GM23338 (cell line): ENCODE measurements at regions not wholly inside any gene's neighbourhood (a gene's known extent, or its start where the extent isn't known, plus 50 kb on each side); places are given as distances from the start of the nearest gene placed in this dataset.

Experiments used
- ATAC-seq: fragments of 200-7000 bp; cut with Tn5 transposase; 3 replicates; pipeline ENCODE4 v1.9.1; 2020
- DNase-seq: peaks from one replicate; pipeline ENCODE4 v3.0.0-alpha.2; 2015; ENCODE audit warnings: low spot score
- H2AFZ ChIP-seq: fragments of 200-600 bp; sonication (generic); 2 replicates; pipeline ENCODE4 v1.8.0; 2016; ENCODE audit warnings: antibody characterized with exemption, mild to moderate bottlenecking, moderate library complexity
- H3F3A ChIP-seq: fragments of 200-600 bp; sonication (generic); replicated peaks from 2 replicates; pipeline ENCODE4 v1.8.0; 2017; ENCODE audit warnings: antibody characterized with exemption, mixed run types, low read depth
- H3K27ac ChIP-seq: fragments of 200-600 bp; sonication (generic); 2 replicates; pipeline ENCODE4 v1.6.1; 2016; ENCODE audit warnings: low read depth
- H3K27me3 ChIP-seq: fragments of 200-600 bp; sonication (generic); 2 replicates; pipeline ENCODE4 v1.8.0; 2016; ENCODE audit warnings: mild to moderate bottlenecking, mixed run types, moderate library complexity; ENCODE audit not compliant: insufficient read depth
- H3K36me3 ChIP-seq: fragments of 200-600 bp; sonication (generic); 2 replicates; pipeline ENCODE4 v1.8.0; 2016; ENCODE audit warnings: mild to moderate bottlenecking; ENCODE audit not compliant: insufficient read depth
- H3K4me1 ChIP-seq: fragments of 200-600 bp; sonication (generic); 2 replicates; pipeline ENCODE4 v1.8.0; 2016; ENCODE audit warnings: mild to moderate bottlenecking, moderate library complexity; ENCODE audit not compliant: insufficient read depth
- H3K4me2 ChIP-seq: fragments of 200-600 bp; sonication (generic); 2 replicates; pipeline ENCODE4 v1.7.1; 2017; ENCODE audit warnings: mixed run types
- H3K4me3 ChIP-seq: fragments of 200-600 bp; sonication (generic); 2 replicates; pipeline ENCODE4 v1.6.1; 2016; ENCODE audit warnings: mixed run types
- H3K79me2 ChIP-seq: fragments of 200-600 bp; sonication (generic); replicated peaks from 2 replicates; pipeline ENCODE4 v1.8.0; 2017; ENCODE audit warnings: mild to moderate bottlenecking; ENCODE audit not compliant: insufficient read depth
- H3K9me2 ChIP-seq: fragments of 200-600 bp; sonication (generic); 2 replicates; pipeline ENCODE4 v1.8.0; 2017; ENCODE audit not compliant: insufficient read depth
- H4K20me1 ChIP-seq: fragments of 200-600 bp; sonication (generic); replicated peaks from 2 replicates; pipeline ENCODE4 v1.8.0; 2017; ENCODE audit warnings: mild to moderate bottlenecking; ENCODE audit not compliant: insufficient read depth
- H3K27ac Mint-ChIP-seq: 2 replicates; pipeline ENCODE4 v1.8.0; 2020; ENCODE audit warnings: inconsistent platforms, mild to moderate bottlenecking, moderate library complexity, mixed read lengths
- H3K27me3 Mint-ChIP-seq: 3 replicates; pipeline ENCODE4 v1.8.0; 2022; ENCODE audit warnings: low read depth, mild to moderate bottlenecking, moderate library complexity, mixed read lengths, inconsistent platforms; ENCODE audit not compliant: insufficient read depth, poor library complexity
- H3K36me3 Mint-ChIP-seq: 3 replicates; pipeline ENCODE4 v1.8.0; 2021; ENCODE audit warnings: low read depth, mild to moderate bottlenecking, inconsistent platforms, moderate library complexity, mixed read lengths
- H3K4me1 Mint-ChIP-seq: 3 replicates; pipeline ENCODE4 v1.8.0; 2020; ENCODE audit warnings: mild to moderate bottlenecking, inconsistent platforms, mixed read lengths
- H3K4me3 Mint-ChIP-seq: 3 replicates; pipeline ENCODE4 v1.8.0; 2021; ENCODE audit warnings: moderate library complexity, mild to moderate bottlenecking, inconsistent platforms, mixed read lengths
- H3K9me3 Mint-ChIP-seq: 3 replicates; pipeline ENCODE4 v1.8.0; 2020; ENCODE audit warnings: moderate library complexity, mild to moderate bottlenecking, inconsistent platforms, mixed read lengths
- CREB1 ChIP-seq: fragments of 250-450 bp; sonication (Bioruptor Pico); IDR thresholded peaks from 2 replicates; pipeline ENCODE4 v1.5.0; 2020; ENCODE audit warnings: low read depth, mild to moderate bottlenecking, moderate library complexity
- EZH2 ChIP-seq: fragments of 200-600 bp; sonication (generic); IDR thresholded peaks from one replicate; pipeline ENCODE4 v1.8.0; 2017; ENCODE audit warnings: antibody characterized with exemption, mild to moderate bottlenecking, low read depth; ENCODE audit not compliant: unreplicated experiment
- EZH2phosphoT487 ChIP-seq: fragments of 200-600 bp; sonication (generic); IDR thresholded peaks from one replicate; pipeline ENCODE4 v1.8.1; 2018; ENCODE audit warnings: antibody characterized with exemption; ENCODE audit not compliant: unreplicated experiment
- JUNB ChIP-seq: IDR thresholded peaks from one replicate; pipeline ENCODE4 v1.6.1; 2016; ENCODE audit warnings: antibody characterized with exemption; ENCODE audit not compliant: unreplicated experiment
- NANOG ChIP-seq: IDR thresholded peaks from 2 replicates; pipeline ENCODE4 v1.6.1; 2016; ENCODE audit warnings: antibody characterized with exemption, borderline replicate concordance
- POLR2AphosphoS5 ChIP-seq: IDR thresholded peaks from 2 replicates; pipeline ENCODE4 v1.6.1; 2016; ENCODE audit warnings: antibody characterized with exemption, low read depth
- STAT1 ChIP-seq: IDR thresholded peaks from one replicate; pipeline ENCODE4 v1.6.1; 2016; ENCODE audit warnings: antibody characterized with exemption; ENCODE audit not compliant: unreplicated experiment
- ZNF114 ChIP-seq: fragments of 250-450 bp; sonication (Bioruptor Pico); IDR thresholded peaks from 2 replicates; pipeline ENCODE4 v1.5.0; 2020; ENCODE audit warnings: mild to moderate bottlenecking, moderate library complexity
- ZNF331 ChIP-seq: fragments of 250-450 bp; sonication (Bioruptor Pico); IDR thresholded peaks from 2 replicates; pipeline ENCODE4 v1.5.0; 2020; ENCODE audit warnings: low read depth, mild to moderate bottlenecking, moderate library complexity
- TF ChIP-seq, protein P1 (sequence below): IDR thresholded peaks from one replicate; pipeline ENCODE4 v1.6.1; 2018; ENCODE audit warnings: antibody characterized with exemption; ENCODE audit not compliant: unreplicated experiment
- TF ChIP-seq, protein P2 (sequence below): IDR thresholded peaks from 2 replicates; pipeline ENCODE4 v1.6.1; 2016; ENCODE audit warnings: antibody characterized with exemption
- TF ChIP-seq, protein P3 (sequence below), 2 experiments: fragments of 200-600 bp in 1 of 2; sonication (generic) in 1 of 2; conservative IDR thresholded peaks; 2 replicates each; pipeline versions ENCODE4 v1.5.1 to v1.6.1; 2016 to 2017; ENCODE audit warnings: antibody characterized with exemption in 2 of 2, low read depth in 2 of 2, mild to moderate bottlenecking in 2 of 2, moderate library complexity in 1 of 2
- TF ChIP-seq, protein P4 (sequence below): fragments of 250-450 bp; sonication (Bioruptor Pico); IDR thresholded peaks from 2 replicates; pipeline ENCODE4 v1.5.0; 2020; ENCODE audit warnings: mild to moderate bottlenecking, moderate library complexity

DNA sequence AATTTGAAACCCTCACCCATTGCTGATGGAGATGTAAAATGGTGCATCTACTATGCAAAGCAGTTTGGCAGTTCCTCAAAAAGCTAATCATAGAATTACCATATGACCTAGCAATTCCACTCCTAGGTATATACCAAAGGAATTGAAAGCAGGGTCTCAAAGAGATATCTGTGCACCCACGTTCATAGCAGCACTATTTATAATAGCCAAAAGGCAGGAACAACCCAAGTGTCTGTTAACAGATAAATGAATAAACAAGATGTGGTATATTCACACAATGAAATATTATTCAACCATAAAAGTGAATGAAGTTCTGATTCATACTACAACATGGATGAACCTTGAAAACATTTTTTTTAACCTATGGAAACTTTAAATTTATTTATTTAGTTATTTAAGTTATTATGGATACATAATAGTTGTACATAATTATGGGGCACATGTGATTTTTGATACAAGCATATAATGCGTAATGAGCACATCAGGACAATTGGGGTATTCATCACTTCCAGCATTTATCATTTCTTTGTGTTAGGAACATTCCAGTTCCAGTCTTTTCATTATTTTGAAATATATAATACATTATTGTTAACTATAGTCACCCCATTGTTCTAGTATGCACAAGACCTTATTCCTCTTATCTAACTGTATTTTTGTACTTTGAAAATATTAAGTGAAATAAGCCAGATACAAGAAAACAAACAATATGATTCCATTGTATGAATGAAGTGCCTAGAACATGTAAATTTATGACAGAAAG is 205.6 kb upstream of the CNKSR2 start:
- Mint-ChIP-seq H3K4me1 (peaks cover 6% of the 10 kb centered on the region; the same call in 2 of the 3 replicates), H3K9me3 (no peaks in the 10 kb centered on the region), H3K36me3 (no peaks in the 10 kb centered on the region), H3K27ac (no peak overlapping the region), H3K4me3 (no peak overlapping the region), H3K27me3 (no peaks in the 10 kb centered on the region)
- DNase-seq = no peak
- Histone ChIP-seq H3K9me2 (no peaks in the 10 kb centered on the region), H3K4me3 (no peak overlapping the region), H3K27me3 (no peaks in the 10 kb centered on the region), H3K4me1 (peaks cover 8% of the 10 kb centered on the region; the same call in 1 of the 2 replicates), H3K79me2 (no peaks in the 10 kb centered on the region), H3K27ac (no peak overlapping the region), H3K4me2 (no peak overlapping the region), H2AFZ (no peak overlapping the region), H4K20me1 (no peaks in the 10 kb centered on the region), H3K36me3 (no peaks in the 10 kb centered on the region), H3F3A (no peaks in the 10 kb centered on the region)
- ATAC-seq = no peak
- TF ChIP-seq ZNF114 (CRISPR knock-in tag) (no peak), POLR2AphosphoS5 (no peak), JUNB (no peak), CREB1 (CRISPR knock-in tag) (no peak), STAT1 (no peak), ZNF331 (no peak), EZH2 (no peak), EZH2phosphoT487 (no peak), NANOG (no peak)
- TF ChIP-seq, protein P1, sequence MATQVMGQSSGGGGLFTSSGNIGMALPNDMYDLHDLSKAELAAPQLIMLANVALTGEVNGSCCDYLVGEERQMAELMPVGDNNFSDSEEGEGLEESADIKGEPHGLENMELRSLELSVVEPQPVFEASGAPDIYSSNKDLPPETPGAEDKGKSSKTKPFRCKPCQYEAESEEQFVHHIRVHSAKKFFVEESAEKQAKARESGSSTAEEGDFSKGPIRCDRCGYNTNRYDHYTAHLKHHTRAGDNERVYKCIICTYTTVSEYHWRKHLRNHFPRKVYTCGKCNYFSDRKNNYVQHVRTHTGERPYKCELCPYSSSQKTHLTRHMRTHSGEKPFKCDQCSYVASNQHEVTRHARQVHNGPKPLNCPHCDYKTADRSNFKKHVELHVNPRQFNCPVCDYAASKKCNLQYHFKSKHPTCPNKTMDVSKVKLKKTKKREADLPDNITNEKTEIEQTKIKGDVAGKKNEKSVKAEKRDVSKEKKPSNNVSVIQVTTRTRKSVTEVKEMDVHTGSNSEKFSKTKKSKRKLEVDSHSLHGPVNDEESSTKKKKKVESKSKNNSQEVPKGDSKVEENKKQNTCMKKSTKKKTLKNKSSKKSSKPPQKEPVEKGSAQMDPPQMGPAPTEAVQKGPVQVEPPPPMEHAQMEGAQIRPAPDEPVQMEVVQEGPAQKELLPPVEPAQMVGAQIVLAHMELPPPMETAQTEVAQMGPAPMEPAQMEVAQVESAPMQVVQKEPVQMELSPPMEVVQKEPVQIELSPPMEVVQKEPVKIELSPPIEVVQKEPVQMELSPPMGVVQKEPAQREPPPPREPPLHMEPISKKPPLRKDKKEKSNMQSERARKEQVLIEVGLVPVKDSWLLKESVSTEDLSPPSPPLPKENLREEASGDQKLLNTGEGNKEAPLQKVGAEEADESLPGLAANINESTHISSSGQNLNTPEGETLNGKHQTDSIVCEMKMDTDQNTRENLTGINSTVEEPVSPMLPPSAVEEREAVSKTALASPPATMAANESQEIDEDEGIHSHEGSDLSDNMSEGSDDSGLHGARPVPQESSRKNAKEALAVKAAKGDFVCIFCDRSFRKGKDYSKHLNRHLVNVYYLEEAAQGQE = no peak
- TF ChIP-seq, protein P2, sequence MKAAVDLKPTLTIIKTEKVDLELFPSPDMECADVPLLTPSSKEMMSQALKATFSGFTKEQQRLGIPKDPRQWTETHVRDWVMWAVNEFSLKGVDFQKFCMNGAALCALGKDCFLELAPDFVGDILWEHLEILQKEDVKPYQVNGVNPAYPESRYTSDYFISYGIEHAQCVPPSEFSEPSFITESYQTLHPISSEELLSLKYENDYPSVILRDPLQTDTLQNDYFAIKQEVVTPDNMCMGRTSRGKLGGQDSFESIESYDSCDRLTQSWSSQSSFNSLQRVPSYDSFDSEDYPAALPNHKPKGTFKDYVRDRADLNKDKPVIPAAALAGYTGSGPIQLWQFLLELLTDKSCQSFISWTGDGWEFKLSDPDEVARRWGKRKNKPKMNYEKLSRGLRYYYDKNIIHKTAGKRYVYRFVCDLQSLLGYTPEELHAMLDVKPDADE = no peak
- TF ChIP-seq, protein P3, sequence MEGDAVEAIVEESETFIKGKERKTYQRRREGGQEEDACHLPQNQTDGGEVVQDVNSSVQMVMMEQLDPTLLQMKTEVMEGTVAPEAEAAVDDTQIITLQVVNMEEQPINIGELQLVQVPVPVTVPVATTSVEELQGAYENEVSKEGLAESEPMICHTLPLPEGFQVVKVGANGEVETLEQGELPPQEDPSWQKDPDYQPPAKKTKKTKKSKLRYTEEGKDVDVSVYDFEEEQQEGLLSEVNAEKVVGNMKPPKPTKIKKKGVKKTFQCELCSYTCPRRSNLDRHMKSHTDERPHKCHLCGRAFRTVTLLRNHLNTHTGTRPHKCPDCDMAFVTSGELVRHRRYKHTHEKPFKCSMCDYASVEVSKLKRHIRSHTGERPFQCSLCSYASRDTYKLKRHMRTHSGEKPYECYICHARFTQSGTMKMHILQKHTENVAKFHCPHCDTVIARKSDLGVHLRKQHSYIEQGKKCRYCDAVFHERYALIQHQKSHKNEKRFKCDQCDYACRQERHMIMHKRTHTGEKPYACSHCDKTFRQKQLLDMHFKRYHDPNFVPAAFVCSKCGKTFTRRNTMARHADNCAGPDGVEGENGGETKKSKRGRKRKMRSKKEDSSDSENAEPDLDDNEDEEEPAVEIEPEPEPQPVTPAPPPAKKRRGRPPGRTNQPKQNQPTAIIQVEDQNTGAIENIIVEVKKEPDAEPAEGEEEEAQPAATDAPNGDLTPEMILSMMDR (conservative IDR thresholded peaks at IDR 0.05; ENCODE audit: low read depth in 2 of 2) = no peak
- TF ChIP-seq, protein P4, sequence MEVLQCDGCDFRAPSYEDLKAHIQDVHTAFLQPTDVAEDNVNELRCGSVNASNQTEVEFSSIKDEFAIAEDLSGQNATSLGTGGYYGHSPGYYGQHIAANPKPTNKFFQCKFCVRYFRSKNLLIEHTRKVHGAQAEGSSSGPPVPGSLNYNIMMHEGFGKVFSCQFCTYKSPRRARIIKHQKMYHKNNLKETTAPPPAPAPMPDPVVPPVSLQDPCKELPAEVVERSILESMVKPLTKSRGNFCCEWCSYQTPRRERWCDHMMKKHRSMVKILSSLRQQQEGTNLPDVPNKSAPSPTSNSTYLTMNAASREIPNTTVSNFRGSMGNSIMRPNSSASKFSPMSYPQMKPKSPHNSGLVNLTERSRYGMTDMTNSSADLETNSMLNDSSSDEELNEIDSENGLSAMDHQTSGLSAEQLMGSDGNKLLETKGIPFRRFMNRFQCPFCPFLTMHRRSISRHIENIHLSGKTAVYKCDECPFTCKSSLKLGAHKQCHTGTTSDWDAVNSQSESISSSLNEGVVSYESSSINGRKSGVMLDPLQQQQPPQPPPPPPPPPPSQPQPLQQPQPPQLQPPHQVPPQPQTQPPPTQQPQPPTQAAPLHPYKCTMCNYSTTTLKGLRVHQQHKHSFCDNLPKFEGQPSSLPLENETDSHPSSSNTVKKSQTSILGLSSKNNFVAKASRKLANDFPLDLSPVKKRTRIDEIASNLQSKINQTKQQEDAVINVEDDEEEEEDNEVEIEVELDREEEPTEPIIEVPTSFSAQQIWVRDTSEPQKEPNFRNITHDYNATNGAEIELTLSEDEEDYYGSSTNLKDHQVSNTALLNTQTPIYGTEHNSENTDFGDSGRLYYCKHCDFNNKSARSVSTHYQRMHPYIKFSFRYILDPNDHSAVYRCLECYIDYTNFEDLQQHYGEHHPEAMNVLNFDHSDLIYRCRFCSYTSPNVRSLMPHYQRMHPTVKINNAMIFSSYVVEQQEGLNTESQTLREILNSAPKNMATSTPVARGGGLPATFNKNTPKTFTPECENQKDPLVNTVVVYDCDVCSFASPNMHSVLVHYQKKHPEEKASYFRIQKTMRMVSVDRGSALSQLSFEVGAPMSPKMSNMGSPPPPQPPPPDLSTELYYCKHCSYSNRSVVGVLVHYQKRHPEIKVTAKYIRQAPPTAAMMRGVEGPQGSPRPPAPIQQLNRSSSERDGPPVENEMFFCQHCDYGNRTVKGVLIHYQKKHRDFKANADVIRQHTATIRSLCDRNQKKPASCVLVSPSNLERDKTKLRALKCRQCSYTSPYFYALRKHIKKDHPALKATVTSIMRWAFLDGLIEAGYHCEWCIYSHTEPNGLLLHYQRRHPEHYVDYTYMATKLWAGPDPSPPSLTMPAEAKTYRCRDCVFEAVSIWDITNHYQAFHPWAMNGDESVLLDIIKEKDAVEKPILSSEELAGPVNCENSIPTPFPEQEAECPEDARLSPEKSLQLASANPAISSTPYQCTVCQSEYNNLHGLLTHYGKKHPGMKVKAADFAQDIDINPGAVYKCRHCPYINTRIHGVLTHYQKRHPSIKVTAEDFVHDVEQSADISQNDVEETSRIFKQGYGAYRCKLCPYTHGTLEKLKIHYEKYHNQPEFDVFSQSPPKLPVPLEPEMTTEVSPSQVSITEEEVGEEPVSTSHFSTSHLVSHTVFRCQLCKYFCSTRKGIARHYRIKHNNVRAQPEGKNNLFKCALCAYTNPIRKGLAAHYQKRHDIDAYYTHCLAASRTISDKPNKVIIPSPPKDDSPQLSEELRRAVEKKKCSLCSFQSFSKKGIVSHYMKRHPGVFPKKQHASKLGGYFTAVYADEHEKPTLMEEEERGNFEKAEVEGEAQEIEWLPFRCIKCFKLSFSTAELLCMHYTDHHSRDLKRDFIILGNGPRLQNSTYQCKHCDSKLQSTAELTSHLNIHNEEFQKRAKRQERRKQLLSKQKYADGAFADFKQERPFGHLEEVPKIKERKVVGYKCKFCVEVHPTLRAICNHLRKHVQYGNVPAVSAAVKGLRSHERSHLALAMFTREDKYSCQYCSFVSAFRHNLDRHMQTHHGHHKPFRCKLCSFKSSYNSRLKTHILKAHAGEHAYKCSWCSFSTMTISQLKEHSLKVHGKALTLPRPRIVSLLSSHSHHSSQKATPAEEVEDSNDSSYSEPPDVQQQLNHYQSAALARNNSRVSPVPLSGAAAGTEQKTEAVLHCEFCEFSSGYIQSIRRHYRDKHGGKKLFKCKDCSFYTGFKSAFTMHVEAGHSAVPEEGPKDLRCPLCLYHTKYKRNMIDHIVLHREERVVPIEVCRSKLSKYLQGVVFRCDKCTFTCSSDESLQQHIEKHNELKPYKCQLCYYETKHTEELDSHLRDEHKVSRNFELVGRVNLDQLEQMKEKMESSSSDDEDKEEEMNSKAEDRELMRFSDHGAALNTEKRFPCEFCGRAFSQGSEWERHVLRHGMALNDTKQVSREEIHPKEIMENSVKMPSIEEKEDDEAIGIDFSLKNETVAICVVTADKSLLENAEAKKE (CRISPR knock-in tag) = no peak
